Peyer's patch (tissue), 4 donors: ENCODE measurements at regions not wholly inside any gene's neighbourhood (a gene's known extent, or its start where the extent isn't known, plus 50 kb on each side); places are given as distances from the start of the nearest gene placed in this dataset.

Source experiments
- POLR2A ChIP-seq, 2 donors: fragments of 450-650 bp; IDR thresholded peaks; one replicate each; pipeline ENCODE4 v1.5.1; 2017; ENCODE audit warnings: antibody characterized with exemption in 2 of 2, mild to moderate bottlenecking in 2 of 2, moderate library complexity in 2 of 2
- TF ChIP-seq, protein P1 (sequence below), 6 experiments: fragments of 450-650 bp in 4 of 6; fragments of 200-600 bp in 2 of 6; sonication (generic) in 1 of 6; IDR thresholded peaks; one replicate each; pipeline ENCODE4 v1.5.1; 2017 to 2019; ENCODE audit warnings: antibody characterized with exemption in 6 of 6, mild to moderate bottlenecking in 3 of 6, moderate library complexity in 1 of 6

DNA sequence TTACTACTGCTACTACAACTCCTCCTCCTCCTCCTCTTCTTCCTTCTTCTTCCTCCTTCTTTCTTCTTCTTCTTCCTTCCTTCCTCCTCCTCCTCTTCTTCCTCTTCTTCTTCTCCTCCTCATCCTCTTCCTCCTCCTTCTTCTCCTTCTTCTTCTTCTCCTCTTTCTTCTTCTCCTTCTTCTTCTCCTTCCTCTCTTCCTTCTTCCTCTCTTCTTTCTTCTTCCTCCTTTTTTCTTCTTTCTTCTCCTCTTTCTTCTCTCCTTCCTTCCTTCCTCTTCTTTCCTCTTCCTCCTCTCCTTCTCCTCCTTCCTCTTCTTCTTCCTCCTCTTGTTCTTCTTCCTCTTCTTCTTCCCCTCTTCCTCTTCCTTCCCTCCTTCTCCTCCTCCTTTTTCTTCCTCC is 94.7 kb upstream of the MYO16 start:
- no peak for TF ChIP-seq POLR2A (IDR thresholded peaks at IDR 0.05)
- TF ChIP-seq, protein P1, sequence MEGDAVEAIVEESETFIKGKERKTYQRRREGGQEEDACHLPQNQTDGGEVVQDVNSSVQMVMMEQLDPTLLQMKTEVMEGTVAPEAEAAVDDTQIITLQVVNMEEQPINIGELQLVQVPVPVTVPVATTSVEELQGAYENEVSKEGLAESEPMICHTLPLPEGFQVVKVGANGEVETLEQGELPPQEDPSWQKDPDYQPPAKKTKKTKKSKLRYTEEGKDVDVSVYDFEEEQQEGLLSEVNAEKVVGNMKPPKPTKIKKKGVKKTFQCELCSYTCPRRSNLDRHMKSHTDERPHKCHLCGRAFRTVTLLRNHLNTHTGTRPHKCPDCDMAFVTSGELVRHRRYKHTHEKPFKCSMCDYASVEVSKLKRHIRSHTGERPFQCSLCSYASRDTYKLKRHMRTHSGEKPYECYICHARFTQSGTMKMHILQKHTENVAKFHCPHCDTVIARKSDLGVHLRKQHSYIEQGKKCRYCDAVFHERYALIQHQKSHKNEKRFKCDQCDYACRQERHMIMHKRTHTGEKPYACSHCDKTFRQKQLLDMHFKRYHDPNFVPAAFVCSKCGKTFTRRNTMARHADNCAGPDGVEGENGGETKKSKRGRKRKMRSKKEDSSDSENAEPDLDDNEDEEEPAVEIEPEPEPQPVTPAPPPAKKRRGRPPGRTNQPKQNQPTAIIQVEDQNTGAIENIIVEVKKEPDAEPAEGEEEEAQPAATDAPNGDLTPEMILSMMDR (IDR thresholded peaks at IDR 0.05), result no peak
